ENCODE measurements at regions not wholly inside any gene's neighbourhood (a gene's known extent, or its start where the extent isn't known, plus 50 kb on each side); places are given as distances from the start of the nearest gene placed in this dataset.

DNA sequence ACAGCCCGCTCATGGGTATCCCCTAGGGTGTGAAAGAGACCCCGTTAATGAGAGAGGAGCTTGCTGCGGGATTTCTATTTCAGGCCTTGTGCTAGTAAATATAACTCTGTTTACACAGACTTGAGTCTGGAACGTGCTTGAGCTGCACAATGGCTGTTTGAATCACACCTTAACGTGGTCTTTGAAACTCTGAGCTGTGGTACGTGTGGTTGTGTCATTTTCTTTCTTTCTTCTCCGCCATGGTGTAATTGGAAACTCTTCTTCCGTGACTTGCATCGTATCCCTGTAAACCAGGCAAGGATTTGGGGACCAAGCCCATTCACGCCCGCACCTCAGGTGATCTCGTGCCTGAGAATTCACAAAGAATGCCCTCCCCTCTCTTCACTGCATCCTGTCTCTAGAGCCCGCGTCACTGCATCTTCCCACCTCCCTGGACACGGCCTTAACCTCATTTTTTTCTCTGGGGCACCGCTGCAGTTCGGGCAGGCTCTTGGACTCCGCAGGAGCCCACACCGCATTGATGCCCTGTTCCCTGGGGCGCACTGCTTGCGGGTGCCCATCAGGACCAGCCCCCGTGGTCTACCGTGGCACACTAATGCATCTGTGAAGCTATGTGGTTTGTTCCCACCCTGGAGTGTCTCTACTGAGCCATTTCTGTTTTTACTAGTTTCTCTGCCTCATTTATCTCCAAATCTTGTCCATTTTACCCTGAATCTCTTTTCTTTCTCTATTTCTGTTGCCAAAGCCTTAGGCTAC, 78.4 kb upstream of the PARP11 start:
- no peak for TF ChIP-seq EZH2 (IDR thresholded peaks at IDR 0.05; ENCODE audit: borderline replicate concordance, low read depth, low read length, severe bottlenecking)
- no peak for TF ChIP-seq FOS (IDR thresholded peaks at IDR 0.05; ENCODE audit: borderline replicate concordance, insufficient read depth, low read length)
- TF ChIP-seq, protein P1, sequence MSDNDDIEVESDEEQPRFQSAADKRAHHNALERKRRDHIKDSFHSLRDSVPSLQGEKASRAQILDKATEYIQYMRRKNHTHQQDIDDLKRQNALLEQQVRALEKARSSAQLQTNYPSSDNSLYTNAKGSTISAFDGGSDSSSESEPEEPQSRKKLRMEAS (IDR thresholded peaks at IDR 0.05; ENCODE audit: insufficient read depth, insufficient read length): no peak
- TF ChIP-seq GATA2 (IDR thresholded peaks at IDR 0.05; ENCODE audit: insufficient read depth, insufficient read length, low read depth, low read length): no peak
- TF ChIP-seq, protein P2, sequence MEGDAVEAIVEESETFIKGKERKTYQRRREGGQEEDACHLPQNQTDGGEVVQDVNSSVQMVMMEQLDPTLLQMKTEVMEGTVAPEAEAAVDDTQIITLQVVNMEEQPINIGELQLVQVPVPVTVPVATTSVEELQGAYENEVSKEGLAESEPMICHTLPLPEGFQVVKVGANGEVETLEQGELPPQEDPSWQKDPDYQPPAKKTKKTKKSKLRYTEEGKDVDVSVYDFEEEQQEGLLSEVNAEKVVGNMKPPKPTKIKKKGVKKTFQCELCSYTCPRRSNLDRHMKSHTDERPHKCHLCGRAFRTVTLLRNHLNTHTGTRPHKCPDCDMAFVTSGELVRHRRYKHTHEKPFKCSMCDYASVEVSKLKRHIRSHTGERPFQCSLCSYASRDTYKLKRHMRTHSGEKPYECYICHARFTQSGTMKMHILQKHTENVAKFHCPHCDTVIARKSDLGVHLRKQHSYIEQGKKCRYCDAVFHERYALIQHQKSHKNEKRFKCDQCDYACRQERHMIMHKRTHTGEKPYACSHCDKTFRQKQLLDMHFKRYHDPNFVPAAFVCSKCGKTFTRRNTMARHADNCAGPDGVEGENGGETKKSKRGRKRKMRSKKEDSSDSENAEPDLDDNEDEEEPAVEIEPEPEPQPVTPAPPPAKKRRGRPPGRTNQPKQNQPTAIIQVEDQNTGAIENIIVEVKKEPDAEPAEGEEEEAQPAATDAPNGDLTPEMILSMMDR (IDR thresholded peaks at IDR 0.05; ENCODE audit: extremely low read depth in 1 of 2, insufficient read depth in 1 of 2, low read depth in 1 of 2, low read length in 2 of 2): no peak
- CTCF ChIA-PET: no interaction called here
- no peak for FAIRE-seq
- POLR2A ChIA-PET: no interaction called here
- H3K79me2 ChIP-seq (ENCODE audit: control insufficient read depth, insufficient read depth, low read length): no peaks in the 10 kb centered on the region
- dilution Hi-C loops (cut with MboI; ENCODE audit: extremely low pct_ligation_motif_present, low sequenced_read_pairs) (no loop called here), intact Hi-C loops (cut with micrococcal nuclease) (no loop called here)
- DNase-seq (ENCODE audit: low read depth, low spot score): no peak
- BruUV-seq (replicated peaks): no TSS peak
- H3K27ac ChIP-seq (ENCODE audit: insufficient read depth, low read depth, low read length): no peak overlapping the region
- H2AFZ ChIP-seq (ENCODE audit: low read depth, low read length): no peak overlapping the region
- H3K4me2 ChIP-seq (ENCODE audit: insufficient read depth, low read length): no peak overlapping the region
- no peaks in the 10 kb centered on the region for H3K4me1 ChIP-seq (ENCODE audit: control insufficient read depth, extremely low read depth, insufficient read depth, low read length)
- H3K4me3 ChIP-seq (replicated peaks in 1 of 3; ENCODE audit: insufficient read depth in 1 of 3, low read depth in 1 of 3, low read length in 3 of 3): no peak overlapping the region
- no peak overlapping the region for H3K9ac ChIP-seq (replicated peaks; ENCODE audit: extremely low read depth, insufficient read depth, low read length)
- no peaks in the 10 kb centered on the region for H3K9me3 ChIP-seq (replicated peaks; ENCODE audit: control insufficient read depth, insufficient read depth, low read length)
- H3K27me3 ChIP-seq (ENCODE audit: control insufficient read depth in 2 of 2, insufficient read depth in 2 of 2, low read length in 2 of 2): no peaks in the 10 kb centered on the region
- H4K20me1 ChIP-seq (replicated peaks; ENCODE audit: control insufficient read depth, extremely low read depth, insufficient read depth, low read length): no peaks in the 10 kb centered on the region
- no peaks in the 10 kb centered on the region for H3K9me1 ChIP-seq (replicated peaks; ENCODE audit: control insufficient read depth, extremely low read depth, insufficient read depth, low read length)
- H3K36me3 ChIP-seq (ENCODE audit: control insufficient read depth in 2 of 2, extremely low read depth in 1 of 2, insufficient read depth in 2 of 2, low read length in 2 of 2): no peaks in the 10 kb centered on the region

Measured in endothelial cell of umbilical vein (primary cell).